GM12873 (cell line): ENCODE measurements at regions not wholly inside any gene's neighbourhood (a gene's known extent, or its start where the extent isn't known, plus 50 kb on each side); places are given as distances from the start of the nearest gene placed in this dataset.

Source experiments
- TF ChIP-seq, protein P1 (sequence below): IDR thresholded peaks from 2 replicates; pipeline ENCODE4 v1.5.1; 2012; ENCODE audit warnings: low read depth, mild to moderate bottlenecking, moderate library complexity, low read length, control low read depth; ENCODE audit not compliant: insufficient read depth; ENCODE audit errors: missing control alignments

- TF ChIP-seq, protein P1, sequence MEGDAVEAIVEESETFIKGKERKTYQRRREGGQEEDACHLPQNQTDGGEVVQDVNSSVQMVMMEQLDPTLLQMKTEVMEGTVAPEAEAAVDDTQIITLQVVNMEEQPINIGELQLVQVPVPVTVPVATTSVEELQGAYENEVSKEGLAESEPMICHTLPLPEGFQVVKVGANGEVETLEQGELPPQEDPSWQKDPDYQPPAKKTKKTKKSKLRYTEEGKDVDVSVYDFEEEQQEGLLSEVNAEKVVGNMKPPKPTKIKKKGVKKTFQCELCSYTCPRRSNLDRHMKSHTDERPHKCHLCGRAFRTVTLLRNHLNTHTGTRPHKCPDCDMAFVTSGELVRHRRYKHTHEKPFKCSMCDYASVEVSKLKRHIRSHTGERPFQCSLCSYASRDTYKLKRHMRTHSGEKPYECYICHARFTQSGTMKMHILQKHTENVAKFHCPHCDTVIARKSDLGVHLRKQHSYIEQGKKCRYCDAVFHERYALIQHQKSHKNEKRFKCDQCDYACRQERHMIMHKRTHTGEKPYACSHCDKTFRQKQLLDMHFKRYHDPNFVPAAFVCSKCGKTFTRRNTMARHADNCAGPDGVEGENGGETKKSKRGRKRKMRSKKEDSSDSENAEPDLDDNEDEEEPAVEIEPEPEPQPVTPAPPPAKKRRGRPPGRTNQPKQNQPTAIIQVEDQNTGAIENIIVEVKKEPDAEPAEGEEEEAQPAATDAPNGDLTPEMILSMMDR = no peak
These were observed 52.5 kb upstream of the INTU start for GRCh38 chr4:127580300-127580699.

DNA sequence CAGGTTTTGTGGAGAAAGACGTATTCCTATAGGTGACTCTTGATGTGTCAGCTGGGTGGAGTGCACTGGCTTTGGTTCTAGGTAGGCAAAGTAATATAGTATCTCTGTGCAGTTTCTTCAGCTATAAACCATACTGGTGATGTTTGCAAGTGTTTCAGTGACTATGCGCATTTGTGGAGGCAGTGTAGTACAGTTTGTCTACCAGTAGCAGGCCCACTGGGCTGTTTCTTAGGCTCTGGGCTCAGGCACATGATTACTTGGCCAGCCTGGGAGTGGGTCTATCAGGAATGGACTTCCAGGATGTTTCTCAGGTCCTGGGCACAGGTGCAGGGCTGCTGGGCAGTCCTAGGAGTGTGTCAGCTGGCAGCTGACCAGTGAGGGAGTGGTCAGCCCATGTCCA, 51.9 kb upstream of the INTU start:
- TF ChIP-seq, protein P1 = no peak
